ENCODE measurements at regions not wholly inside any gene's neighbourhood (a gene's known extent, or its start where the extent isn't known, plus 50 kb on each side); places are given as distances from the start of the nearest gene placed in this dataset.

DNA sequence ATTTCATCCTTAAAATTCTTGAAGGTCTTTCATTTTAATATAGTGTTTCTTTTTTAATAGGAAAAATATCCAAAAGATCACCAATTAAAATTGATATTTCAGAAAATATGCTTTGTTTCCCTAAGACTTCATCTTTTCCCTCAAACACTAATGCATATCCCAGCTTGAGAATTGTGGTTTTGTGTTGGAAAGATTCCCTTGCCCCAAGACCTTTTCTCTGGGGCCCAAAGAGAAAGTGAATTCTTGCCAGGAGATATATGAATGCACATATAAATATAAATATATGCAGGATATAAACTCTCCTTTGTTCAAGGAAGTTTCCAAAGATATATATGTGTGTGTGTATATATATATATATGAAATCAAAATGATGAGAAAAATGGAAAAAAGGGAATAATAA, 241.2 kb downstream of the FAM76B start:
- Mint-ChIP-seq H3K27ac (no peak overlapping the region), H3K4me3 (no peak overlapping the region), H3K9me3 (ENCODE audit: insufficient read depth) (no peaks in the 10 kb centered on the region), H3K27me3 (no peaks in the 10 kb centered on the region), H3K4me1 (no peaks in the 10 kb centered on the region)
- no peak overlapping the region for H3K27ac ChIP-seq (ENCODE audit: low read length in 2 of 2)
- no peaks in the 10 kb centered on the region for H3K79me2 ChIP-seq (ENCODE audit: control insufficient read depth, insufficient read depth, low read length)
- H3K9me3 ChIP-seq (ENCODE audit: control extremely low read depth in 1 of 3, control insufficient read depth in 2 of 3, insufficient read depth in 1 of 3, low read length in 2 of 3) = no peaks in the 10 kb centered on the region
- intact Hi-C loops (cut with micrococcal nuclease) = loop anchor here (10.0 kb wide), 1 partner anchor 64 kb away; no protein-coding TSS in a partner anchor
- ATAC-seq (ENCODE audit: low read depth) (no peak), DNase-seq (no peak)
- H2AFZ ChIP-seq (ENCODE audit: insufficient read depth, low read depth, low read length, poor library complexity, severe bottlenecking) = no peak overlapping the region
- no peak overlapping the region for H3K4me3 ChIP-seq (ENCODE audit: control extremely low read depth in 1 of 5, extremely low read depth in 1 of 5, insufficient read depth in 1 of 5, low read depth in 2 of 5, low read length in 4 of 5)
- ChIA-PET CTCF (no interaction called here), POLR2A (no interaction called here)
- no peaks in the 10 kb centered on the region for H3K4me1 ChIP-seq (ENCODE audit: control insufficient read depth in 2 of 2, insufficient read depth in 2 of 2, low read length in 2 of 2)
- TF ChIP-seq EZH2 (IDR thresholded peaks at IDR 0.05; ENCODE audit: borderline replicate concordance, insufficient read depth, low read depth, low read length, poor library complexity, severe bottlenecking) = no peak
- no peak for TF ChIP-seq CTCF (IDR thresholded peaks at IDR 0.05)
- no peak overlapping the region for H3K4me2 ChIP-seq (replicated peaks; ENCODE audit: low read depth, low read length, poor library complexity, severe bottlenecking)
- H4K20me1 ChIP-seq (ENCODE audit: control insufficient read depth, insufficient read depth, low read length, poor library complexity, severe bottlenecking) = no peaks in the 10 kb centered on the region
- H3K9ac ChIP-seq (ENCODE audit: low read length) = no peak overlapping the region
- no peaks in the 10 kb centered on the region for H3K27me3 ChIP-seq (replicated peaks in 1 of 4; ENCODE audit: control extremely low read depth in 1 of 4, control insufficient read depth in 3 of 4, insufficient read depth in 4 of 4, low read length in 3 of 4)
- no peaks in the 10 kb centered on the region for H3K36me3 ChIP-seq (replicated peaks in 1 of 2; ENCODE audit: control extremely low read depth in 1 of 2, control insufficient read depth in 1 of 2, extremely low read depth in 1 of 2, insufficient read depth in 2 of 2, low read length in 1 of 2)

GRCh38 chr11:95547976-95548375, 241.6 kb downstream of the FAM76B start:
- H4K20me1 ChIP-seq (ENCODE audit: control insufficient read depth, insufficient read depth, low read length, poor library complexity, severe bottlenecking) = no peaks in the 10 kb centered on the region
- H3K9me3 ChIP-seq (ENCODE audit: control extremely low read depth in 1 of 3, control insufficient read depth in 2 of 3, insufficient read depth in 1 of 3, low read length in 2 of 3) = no peaks in the 10 kb centered on the region
- Mint-ChIP-seq H3K4me3 (no peak overlapping the region), H3K4me1 (no peaks in the 10 kb centered on the region), H3K27ac (no peak overlapping the region), H3K9me3 (ENCODE audit: insufficient read depth) (no peaks in the 10 kb centered on the region), H3K27me3 (no peaks in the 10 kb centered on the region)
- H2AFZ ChIP-seq (ENCODE audit: insufficient read depth, low read depth, low read length, poor library complexity, severe bottlenecking) = no peak overlapping the region
- H3K4me3 ChIP-seq (ENCODE audit: control extremely low read depth in 1 of 5, extremely low read depth in 1 of 5, insufficient read depth in 1 of 5, low read depth in 2 of 5, low read length in 4 of 5) = no peak overlapping the region
- no peak overlapping the region for H3K9ac ChIP-seq (ENCODE audit: low read length)
- CTCF ChIA-PET = interaction anchor here (1.3 kb wide), 1 partner anchor 32 kb away, joined by 3 read pairs; no protein-coding TSS in a partner anchor
- no peak overlapping the region for H3K4me2 ChIP-seq (replicated peaks; ENCODE audit: low read depth, low read length, poor library complexity, severe bottlenecking)
- intact Hi-C loops (cut with micrococcal nuclease) = loop anchor here (10.0 kb wide), 1 partner anchor 63 kb away; no protein-coding TSS in a partner anchor
- TF ChIP-seq CTCF (IDR thresholded peaks at IDR 0.05) = no peak
- no peak for TF ChIP-seq EZH2 (IDR thresholded peaks at IDR 0.05; ENCODE audit: borderline replicate concordance, insufficient read depth, low read depth, low read length, poor library complexity, severe bottlenecking)
- POLR2A ChIA-PET = no interaction called here
- H3K79me2 ChIP-seq (ENCODE audit: control insufficient read depth, insufficient read depth, low read length) = no peaks in the 10 kb centered on the region
- no peaks in the 10 kb centered on the region for H3K27me3 ChIP-seq (replicated peaks in 1 of 4; ENCODE audit: control extremely low read depth in 1 of 4, control insufficient read depth in 3 of 4, insufficient read depth in 4 of 4, low read length in 3 of 4)
- H3K4me1 ChIP-seq (ENCODE audit: control insufficient read depth in 2 of 2, insufficient read depth in 2 of 2, low read length in 2 of 2) = no peaks in the 10 kb centered on the region
- H3K27ac ChIP-seq (ENCODE audit: low read length in 2 of 2) = no peak overlapping the region
- no peaks in the 10 kb centered on the region for H3K36me3 ChIP-seq (replicated peaks in 1 of 2; ENCODE audit: control extremely low read depth in 1 of 2, control insufficient read depth in 1 of 2, extremely low read depth in 1 of 2, insufficient read depth in 2 of 2, low read length in 1 of 2)
- DNase-seq = no peak
- ATAC-seq (ENCODE audit: low read depth) = no peak

All from B cell (primary cell).